IPS DF 6.9 (cell line): ENCODE measurements at regions not wholly inside any gene's neighbourhood (a gene's known extent, or its start where the extent isn't known, plus 50 kb on each side); places are given as distances from the start of the nearest gene placed in this dataset.

ENCODE experiments used
- DNase-seq: peaks from one replicate; pipeline ENCODE4 v3.0.0-alpha.2; 2013; ENCODE audit warnings: low read depth, low spot score
- H3K27ac ChIP-seq: one replicate; pipeline ENCODE4 v1.5.1; 2013; ENCODE audit warnings: low read length, control low read depth
- H3K27me3 ChIP-seq: 2 replicates; pipeline ENCODE4 v1.6.1; 2013; ENCODE audit warnings: mild to moderate bottlenecking, low read length; ENCODE audit not compliant: control insufficient read depth, insufficient read depth
- H3K36me3 ChIP-seq: 2 replicates; pipeline ENCODE4 v1.6.1; 2013; ENCODE audit warnings: low read length; ENCODE audit not compliant: control insufficient read depth, insufficient read depth
- H3K4me1 ChIP-seq: 2 replicates; pipeline ENCODE4 v1.6.1; 2013; ENCODE audit warnings: low read length; ENCODE audit not compliant: control insufficient read depth, insufficient read depth
- H3K4me3 ChIP-seq: 2 replicates; pipeline ENCODE4 v1.5.1; 2013; ENCODE audit warnings: mild to moderate bottlenecking, low read length
- H3K9me3 ChIP-seq: 2 replicates; pipeline ENCODE4 v1.6.1; 2013; ENCODE audit warnings: low read length, inconsistent platforms; ENCODE audit not compliant: control insufficient read depth, insufficient read depth
- WGBS: extraction: QIAGEN DNeasy Blood & Tissue Kit; methylation state at CpG from one replicate; pipeline ENCODE4 v1.1.7; 2013; ENCODE audit warnings: mixed read lengths, missing lambda C conversion rate; ENCODE audit not compliant: insufficient read length, insufficient coverage; 5-methylcytosine and 5-hydroxymethylcytosine counted together

GRCh38 chr1:10848109-10848684, 51.8 kb upstream of the CASZ1 start:
- no peak for DNase-seq
- Histone ChIP-seq H3K4me1 (no peaks in the 10 kb centered on the region), H3K27ac (no peak overlapping the region), H3K27me3 (no peaks in the 10 kb centered on the region), H3K9me3 (no peaks in the 10 kb centered on the region), H3K36me3 (no peaks in the 10 kb centered on the region), H3K4me3 (no peak overlapping the region)
- no CpG with 5 or more reads among the region's 10 CpGs for WGBS

- no peaks in the 10 kb centered on the region for H3K36me3 ChIP-seq
- no peaks in the 10 kb centered on the region for H3K9me3 ChIP-seq
- no peaks in the 10 kb centered on the region for H3K27me3 ChIP-seq
- H3K4me3 ChIP-seq = no peak overlapping the region
- no peaks in the 10 kb centered on the region for H3K4me1 ChIP-seq
- WGBS = no CpG with 5 or more reads among the region's 7 CpGs
- no peak for DNase-seq
- no peak overlapping the region for H3K27ac ChIP-seq
These were observed 53.6 kb upstream of the CASZ1 start for GRCh38 chr1:10850026-10850425.

GRCh38 chr1:10851024-10852013, 54.9 kb upstream of the CASZ1 start:
- no CpG with 5 or more reads among the region's 30 CpGs for WGBS
- H3K9me3 ChIP-seq = no peaks in the 10 kb centered on the region
- H3K36me3 ChIP-seq = no peaks in the 10 kb centered on the region

GRCh38 chr1:10852018-10852417, 55.6 kb upstream of the CASZ1 start:
- no peaks in the 10 kb centered on the region for H3K4me1 ChIP-seq
- no peak overlapping the region for H3K4me3 ChIP-seq
- no peak for DNase-seq
- WGBS = no CpG with 5 or more reads among the region's 8 CpGs
- no peaks in the 10 kb centered on the region for H3K36me3 ChIP-seq
- H3K27me3 ChIP-seq = no peaks in the 10 kb centered on the region
- H3K9me3 ChIP-seq = no peaks in the 10 kb centered on the region
- no peak overlapping the region for H3K27ac ChIP-seq

More at GRCh38 chr1:10851024-10852013, 54.9 kb upstream of the CASZ1 start:
- Histone ChIP-seq H3K4me1 (no peaks in the 10 kb centered on the region), H3K27me3 (no peaks in the 10 kb centered on the region), H3K27ac (no peak overlapping the region), H3K4me3 (no peak overlapping the region)
- no peak for DNase-seq

- Histone ChIP-seq H3K27ac (no peak overlapping the region), H3K36me3 (no peaks in the 10 kb centered on the region), H3K9me3 (no peaks in the 10 kb centered on the region), H3K4me3 (no peak overlapping the region), H3K27me3 (no peaks in the 10 kb centered on the region), H3K4me1 (no peaks in the 10 kb centered on the region)
- DNase-seq = no peak
- WGBS = no CpG with 5 or more reads among the region's 6 CpGs
These were observed 56.0 kb upstream of the CASZ1 start for GRCh38 chr1:10852486-10852885.

GRCh38 chr1:10852998-10853520, 56.6 kb upstream of the CASZ1 start:
- no peaks in the 10 kb centered on the region for H3K4me1 ChIP-seq
- no CpG with 5 or more reads among the region's 6 CpGs for WGBS
- no peak overlapping the region for H3K27ac ChIP-seq
- H3K36me3 ChIP-seq = no peaks in the 10 kb centered on the region
- no peak for DNase-seq
- no peaks in the 10 kb centered on the region for H3K9me3 ChIP-seq
- H3K4me3 ChIP-seq = no peak overlapping the region
- H3K27me3 ChIP-seq = no peaks in the 10 kb centered on the region

- Histone ChIP-seq H3K36me3 (no peaks in the 10 kb centered on the region), H3K4me3 (no peak overlapping the region), H3K9me3 (no peaks in the 10 kb centered on the region), H3K27ac (no peak overlapping the region), H3K4me1 (no peaks in the 10 kb centered on the region), H3K27me3 (no peaks in the 10 kb centered on the region)
- no peak for DNase-seq
- WGBS = 100% methylated on average over 1 of the region's 2 CpGs
These were observed 57.3 kb upstream of the CASZ1 start for GRCh38 chr1:10853701-10854100.

- Histone ChIP-seq H3K27me3 (no peaks in the 10 kb centered on the region), H3K9me3 (no peaks in the 10 kb centered on the region), H3K36me3 (no peaks in the 10 kb centered on the region), H3K4me1 (peaks cover 2% of the 10 kb centered on the region; the same call in 1 of the 2 replicates), H3K27ac (no peak overlapping the region), H3K4me3 (no peak overlapping the region)
- WGBS = 100% methylated on average over 3 of the region's 10 CpGs
- no peak for DNase-seq
These were observed 58.5 kb upstream of the CASZ1 start for GRCh38 chr1:10854856-10855459.

- peaks cover 5% of the 10 kb centered on the region for H3K4me1 ChIP-seq
- no peak for DNase-seq
- no peak overlapping the region for H3K4me3 ChIP-seq
- no peaks in the 10 kb centered on the region for H3K36me3 ChIP-seq
- no peak overlapping the region for H3K27ac ChIP-seq
- no CpG with 5 or more reads among the region's 16 CpGs for WGBS
- H3K9me3 ChIP-seq = no peaks in the 10 kb centered on the region
- no peaks in the 10 kb centered on the region for H3K27me3 ChIP-seq
These were observed 59.8 kb upstream of the CASZ1 start for GRCh38 chr1:10856176-10856683.

- WGBS = no CpG with 5 or more reads among the region's 27 CpGs
- no peak for DNase-seq
These were observed 60.6 kb upstream of the CASZ1 start for GRCh38 chr1:10856863-10857598.

More at GRCh38 chr1:10856863-10857598, 60.6 kb upstream of the CASZ1 start:
- Histone ChIP-seq H3K27ac (no peak overlapping the region), H3K27me3 (no peaks in the 10 kb centered on the region), H3K9me3 (no peaks in the 10 kb centered on the region), H3K36me3 (no peaks in the 10 kb centered on the region), H3K4me1 (peaks cover 5% of the 10 kb centered on the region), H3K4me3 (no peak overlapping the region)
